ENCODE measurements at regions not wholly inside any gene's neighbourhood (a gene's known extent, or its start where the extent isn't known, plus 50 kb on each side); places are given as distances from the start of the nearest gene placed in this dataset.

GRCh38 chr16:79915761-79916160 is 315.2 kb upstream of the MAF start:
- TF ChIP-seq CTCF (IDR thresholded peaks at IDR 0.05; ENCODE audit: low read depth, low read length) = no peak
- no peak for DNase-seq (ENCODE audit: low read depth, low spot score)
- in situ Hi-C loops (cut with HindIII; ENCODE audit: low sequenced_read_pairs) = no loop called here
- H3K4me3 ChIP-seq (ENCODE audit: low read depth, low read length) = no peak overlapping the region

- in situ Hi-C loops (cut with HindIII; ENCODE audit: low sequenced_read_pairs) = no loop called here
- no peak for TF ChIP-seq CTCF (IDR thresholded peaks at IDR 0.05; ENCODE audit: low read depth, low read length)
- no peak overlapping the region for H3K4me3 ChIP-seq (ENCODE audit: low read depth, low read length)
- DNase-seq (ENCODE audit: low read depth, low spot score) = no peak
These were observed 314.6 kb upstream of the MAF start for GRCh38 chr16:79914961-79915720.

DNA sequence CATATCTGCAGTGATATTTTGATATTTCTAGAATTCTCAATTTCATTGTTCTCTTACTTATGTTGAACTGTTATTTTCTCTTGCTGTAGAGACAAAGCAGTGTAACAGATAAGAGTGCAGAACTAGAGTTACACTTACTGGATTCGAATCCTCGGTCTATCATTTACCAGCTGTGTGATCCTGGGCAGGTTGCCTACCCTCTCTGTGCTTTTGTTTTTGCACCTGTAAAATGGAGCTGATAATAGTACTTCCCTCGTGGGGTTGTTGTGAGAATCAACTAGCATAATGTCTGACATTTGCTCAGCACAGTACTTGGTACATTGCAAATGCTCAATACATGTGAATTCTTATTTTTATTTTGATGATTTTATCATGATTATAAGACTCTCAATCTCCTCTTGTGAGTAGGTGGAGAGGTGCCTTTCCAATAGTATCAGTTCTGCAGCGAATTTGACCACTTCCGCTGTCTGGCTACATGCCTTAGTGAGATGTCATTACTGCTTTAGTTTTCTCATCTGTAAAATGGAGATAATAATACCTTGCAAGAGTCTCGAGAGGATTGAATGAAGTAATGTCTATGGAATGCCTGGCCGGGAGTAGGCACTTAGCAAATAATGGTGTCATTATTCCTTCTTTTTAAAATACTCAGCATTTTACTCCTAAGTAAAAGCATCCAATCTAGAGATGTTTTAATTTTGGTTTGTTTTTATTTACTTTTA is 312.2 kb upstream of the MAF start:
- H3K4me3 ChIP-seq (ENCODE audit: low read depth, low read length) = no peak overlapping the region
- DNase-seq (ENCODE audit: low read depth, low spot score) = no peak
- in situ Hi-C loops (cut with HindIII; ENCODE audit: low sequenced_read_pairs) = no loop called here
- no peak for TF ChIP-seq CTCF (IDR thresholded peaks at IDR 0.05; ENCODE audit: low read depth, low read length)

DNA sequence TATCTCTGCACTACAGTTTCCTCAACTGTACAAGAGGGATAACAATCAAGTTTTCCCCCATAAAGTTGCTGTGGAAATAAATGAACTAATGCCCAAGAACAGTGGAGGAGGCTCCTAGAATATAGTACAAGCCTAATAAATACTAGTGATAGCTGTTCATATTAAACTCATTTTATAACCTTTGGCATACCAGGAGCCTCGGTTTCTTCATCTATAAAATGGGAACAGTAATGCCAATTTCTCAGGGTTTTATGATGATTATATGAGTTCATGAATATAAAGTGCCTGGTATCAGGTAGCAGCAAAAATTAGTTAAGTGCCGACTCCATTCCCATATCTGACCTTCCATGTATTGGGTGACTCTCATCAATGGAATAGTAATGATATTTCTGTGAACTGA is 311.1 kb upstream of the MAF start:
- in situ Hi-C loops (cut with HindIII; ENCODE audit: low sequenced_read_pairs) = no loop called here
- no peak for DNase-seq (ENCODE audit: low read depth, low spot score)
- no peak overlapping the region for H3K4me3 ChIP-seq (ENCODE audit: low read depth, low read length)
- TF ChIP-seq CTCF (IDR thresholded peaks at IDR 0.05; ENCODE audit: low read depth, low read length) = no peak

DNA sequence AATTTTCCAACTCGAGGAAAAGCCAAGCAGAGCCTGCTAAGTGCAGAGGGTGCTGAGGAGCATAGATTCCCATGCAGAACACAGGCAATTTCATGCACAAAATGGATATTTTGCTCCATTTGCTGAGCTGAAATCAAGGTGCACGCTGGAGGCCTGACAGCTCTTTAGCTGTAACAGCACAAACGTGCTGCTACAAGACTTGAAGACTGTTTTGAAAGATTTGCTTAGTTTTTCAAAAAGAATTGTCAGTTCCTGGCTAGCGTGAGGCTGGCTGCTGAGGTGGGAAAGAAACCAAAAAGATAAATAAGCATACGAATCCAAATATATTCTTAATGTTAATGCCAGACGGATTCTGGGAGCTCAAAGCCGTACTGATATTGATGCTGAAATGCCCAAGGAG is 309.0 kb upstream of the MAF start:
- in situ Hi-C loops (cut with HindIII; ENCODE audit: low sequenced_read_pairs) = no loop called here
- H3K4me3 ChIP-seq (ENCODE audit: low read depth, low read length) = no peak overlapping the region
- DNase-seq (ENCODE audit: low read depth, low spot score) = no peak
- no peak for TF ChIP-seq CTCF (IDR thresholded peaks at IDR 0.05; ENCODE audit: low read depth, low read length)

DNA sequence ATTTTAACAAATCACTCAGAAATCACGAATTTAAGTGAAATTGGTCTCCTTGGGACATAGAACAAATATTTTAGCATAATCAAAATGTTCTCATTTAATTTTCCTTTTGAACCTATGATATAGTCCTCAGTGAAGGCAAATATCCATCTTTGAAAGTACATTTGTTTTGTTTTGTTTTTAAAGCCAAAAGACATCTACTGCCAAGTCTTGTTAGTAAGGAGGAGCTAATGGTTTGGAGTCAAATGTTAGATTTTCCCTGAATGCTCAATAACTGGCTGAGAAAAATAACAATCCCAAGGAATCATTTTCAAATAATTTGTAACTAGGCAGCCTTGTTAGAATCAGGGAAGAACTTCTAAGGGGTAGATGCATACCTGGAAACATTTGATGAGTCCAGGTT is 302.9 kb upstream of the MAF start:
- TF ChIP-seq CTCF (IDR thresholded peaks at IDR 0.05; ENCODE audit: low read depth, low read length) = no peak
- no peak overlapping the region for H3K4me3 ChIP-seq (ENCODE audit: low read depth, low read length)
- DNase-seq (ENCODE audit: low read depth, low spot score) = no peak
- in situ Hi-C loops (cut with HindIII; ENCODE audit: low sequenced_read_pairs) = no loop called here
